HCT116 (cell line): ENCODE measurements at regions not wholly inside any gene's neighbourhood (a gene's known extent, or its start where the extent isn't known, plus 50 kb on each side); places are given as distances from the start of the nearest gene placed in this dataset.

Source experiments
- ATAC-seq: fragments of 200-7000 bp; cut with Tn5 transposase; 2 replicates; pipeline ENCODE4 v1.9.1; 2020; ENCODE audit warnings: mild to moderate bottlenecking, moderate library complexity
- BruUV-seq: library from RNA; stranded (reverse); fragments of 400-500 nt; replicated peaks from 2 replicates; lab custom pipeline; 2021; lab: Mats Ljungman, UMichigan
- CTCF ChIA-PET: fragments of 300-600 bp; sonication (Branson Sonifier 250); formaldehyde crosslinking; loops from one replicate; lab custom pipeline; 2021; ENCODE audit warnings: antibody characterized with exemption; lab: Charles Lee
- POLR2A ChIA-PET: fragments of 300-600, 350-600 bp; sonication (Branson Sonifier 250); formaldehyde crosslinking; loops from one replicate; lab custom pipeline; 2021; ENCODE audit warnings: antibody characterized with exemption; lab: Charles Lee
- RAD21 ChIA-PET, 2 experiments: fragments of 300-600 bp; sonication (Branson Sonifier 250); formaldehyde crosslinking; loops; one replicate each; lab custom pipeline; 2023; ENCODE audit warnings: low total read pairs in 2 of 2; ENCODE audit not compliant: uncharacterized antibody in 2 of 2, unreplicated experiment in 2 of 2, low non-redundant PET in 1 of 2; lab: Charles Lee
- DNase-seq: peaks from one replicate; pipeline ENCODE4 v3.0.0-alpha.2; 2010; ENCODE audit warnings: low read depth, low spot score
- H2AFZ ChIP-seq: fragments of 200-600 bp; shearing (Covaris generic), sonication (generic); 2 replicates; pipeline ENCODE4 v1.6.1; 2017; ENCODE audit warnings: low read depth, mixed run types, mixed read lengths, antibody characterized with exemption, low read length; ENCODE audit not compliant: poor library complexity, severe bottlenecking
- H3K27ac ChIP-seq: 2 replicates; pipeline ENCODE4 v1.5.1; 2012; ENCODE audit warnings: low read depth, low read length
- H3K27me3 ChIP-seq: fragments of 200-600 bp; sonication (generic); 2 replicates; pipeline ENCODE4 v1.6.1; 2016; ENCODE audit warnings: mixed run types, low read length, mixed read lengths; ENCODE audit not compliant: insufficient read depth
- H3K36me3 ChIP-seq, 2 experiments: fragments of 200-500 bp in 1 of 2; fragments of 200-600 bp in 1 of 2; sonication (Bioruptor generic) in 1 of 2; sonication (generic) in 1 of 2; 2 replicates each; pipeline versions ENCODE4 v1.5.1 to v1.6.1; 2014 to 2016; ENCODE audit warnings: low read length in 2 of 2, inconsistent platforms in 1 of 2, mixed read lengths in 1 of 2, mixed run types in 1 of 2; ENCODE audit not compliant: insufficient read depth in 2 of 2, control insufficient read depth in 1 of 2
- H3K4me1 ChIP-seq, 2 experiments: fragments of 200-600 bp in 1 of 2; sonication (generic) in 1 of 2; 2 replicates each; pipeline versions ENCODE4 v1.5.1 to v1.6.1; 2012 to 2017; ENCODE audit warnings: low read length in 2 of 2, inconsistent platforms in 1 of 2, mild to moderate bottlenecking in 1 of 2, mixed read lengths in 1 of 2, mixed run types in 1 of 2, moderate library complexity in 1 of 2; ENCODE audit not compliant: insufficient read depth in 2 of 2, control insufficient read depth in 1 of 2
- H3K4me2 ChIP-seq: fragments of 200-600 bp; sonication (generic); 2 replicates; pipeline ENCODE4 v1.6.1; 2017; ENCODE audit warnings: mixed run types, low read length, mixed read lengths
- H3K4me3 ChIP-seq, 2 experiments: fragments of 200-600 bp in 1 of 2; sonication (generic) in 1 of 2; replicated peaks in 1 of 2; 2 replicates each; pipeline ENCODE4 v1.5.1; 2011 to 2016; ENCODE audit warnings: low read length in 2 of 2, control low read depth in 1 of 2, low read depth in 1 of 2, mild to moderate bottlenecking in 1 of 2, mixed read lengths in 1 of 2, mixed run types in 1 of 2
- H3K79me2 ChIP-seq: fragments of 200-600 bp; sonication (generic); 2 replicates; pipeline ENCODE4 v1.6.1; 2017; ENCODE audit warnings: mild to moderate bottlenecking, mixed run types, low read length, moderate library complexity, mixed read lengths; ENCODE audit not compliant: insufficient read depth
- H3K9ac ChIP-seq: fragments of 200-600 bp; sonication (generic); 2 replicates; pipeline ENCODE4 v1.6.1; 2016; ENCODE audit warnings: low read length, mixed read lengths
- H3K9me2 ChIP-seq: fragments of 200-600 bp; sonication (generic), shearing (Covaris generic); 2 replicates; pipeline ENCODE4 v1.6.1; 2017; ENCODE audit warnings: mixed run types, mild to moderate bottlenecking, moderate library complexity; ENCODE audit not compliant: insufficient read depth
- H3K9me3 ChIP-seq, 2 experiments: fragments of 200-500 bp in 1 of 2; fragments of 200-600 bp in 1 of 2; sonication (Bioruptor generic) in 1 of 2; sonication (generic) in 1 of 2; 2 replicates each; pipeline ENCODE4 v1.6.1; 2014 to 2017; ENCODE audit warnings: low read length in 2 of 2, mixed read lengths in 2 of 2, inconsistent platforms in 1 of 2, low read depth in 1 of 2, mild to moderate bottlenecking in 1 of 2, mixed run types in 1 of 2, moderate library complexity in 1 of 2; ENCODE audit not compliant: control insufficient read depth in 1 of 2, insufficient read depth in 1 of 2
- H4K20me1 ChIP-seq: fragments of 200-600 bp; sonication (generic), shearing (Covaris generic); 2 replicates; pipeline ENCODE4 v1.6.1; 2017; ENCODE audit warnings: mixed run types, mild to moderate bottlenecking, moderate library complexity; ENCODE audit not compliant: insufficient read depth
- EZH2 ChIP-seq: fragments of 200-600 bp; sonication (generic); IDR thresholded peaks from 2 replicates; pipeline ENCODE4 v1.6.1; 2017; ENCODE audit warnings: antibody characterized with exemption, mixed run types
- EZH2phosphoT487 ChIP-seq: fragments of 200-600 bp; IDR thresholded peaks from 2 replicates; pipeline ENCODE4 v1.6.1; 2018; ENCODE audit warnings: antibody characterized with exemption, borderline replicate concordance
- JUND ChIP-seq: IDR thresholded peaks from 2 replicates; pipeline ENCODE4 v1.6.1; 2012
- POLR2AphosphoS5 ChIP-seq: IDR thresholded peaks from 2 replicates; pipeline ENCODE4 v1.6.1; 2011; ENCODE audit warnings: mild to moderate bottlenecking, low read depth, low read length, moderate library complexity
- SRF ChIP-seq: IDR thresholded peaks from 2 replicates; pipeline ENCODE4 v1.6.1; 2012; ENCODE audit warnings: low read depth
- intact Hi-C: fragments of 100-400 bp; cut with micrococcal nuclease; formaldehyde crosslinking; loops from 2 replicates; pipeline ENCODE4 v1.10.0; 2022
- TF ChIP-seq, protein P1 (sequence below): IDR thresholded peaks from 2 replicates; pipeline ENCODE4 v1.6.1; 2011; ENCODE audit warnings: mild to moderate bottlenecking, low read length, moderate library complexity; ENCODE audit not compliant: insufficient replicate concordance; ENCODE audit errors: extremely low read depth
- TF ChIP-seq, protein P2 (sequence below): IDR thresholded peaks from 2 replicates; pipeline ENCODE4 v1.6.1; 2012; ENCODE audit warnings: low read depth

DNA sequence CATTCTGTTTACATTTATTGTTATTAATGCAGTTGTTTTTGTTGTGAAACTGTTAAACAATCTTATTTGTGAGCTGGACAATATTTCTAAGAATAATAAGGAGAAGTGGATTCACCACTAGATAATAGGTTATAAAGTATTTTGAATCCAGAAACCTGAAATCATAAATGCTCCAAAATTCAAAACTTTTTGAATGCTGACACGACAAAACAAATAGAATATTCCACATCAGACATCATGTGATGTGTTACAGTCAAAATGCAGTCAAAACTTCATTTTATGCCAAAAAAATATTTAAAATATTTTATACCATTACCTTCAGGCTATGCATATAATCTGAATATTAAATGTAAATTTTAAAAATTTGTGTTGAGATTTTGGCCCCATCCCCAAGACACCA, 1321.4 kb downstream of the SLITRK1 start:
- no TSS peak for BruUV-seq
- ChIA-PET RAD21 (no interaction called here), CTCF (no interaction called here), POLR2A (no interaction called here)
- Histone ChIP-seq H2AFZ (no peak overlapping the region), H3K79me2 (no peaks in the 10 kb centered on the region), H3K9me3 (no peaks in the 10 kb centered on the region), H3K4me1 (no peaks in the 10 kb centered on the region), H3K4me3 (no peak overlapping the region), H3K27ac (no peak overlapping the region), H3K9ac (no peak overlapping the region), H3K27me3 (no peaks in the 10 kb centered on the region), H3K4me2 (no peak overlapping the region), H3K36me3 (no peaks in the 10 kb centered on the region; a peak in 1 of 4 replicates), H4K20me1 (no peaks in the 10 kb centered on the region; the same call in 1 of the 2 replicates), H3K9me2 (no peaks in the 10 kb centered on the region)
- TF ChIP-seq JUND = no peak
- TF ChIP-seq, protein P1, sequence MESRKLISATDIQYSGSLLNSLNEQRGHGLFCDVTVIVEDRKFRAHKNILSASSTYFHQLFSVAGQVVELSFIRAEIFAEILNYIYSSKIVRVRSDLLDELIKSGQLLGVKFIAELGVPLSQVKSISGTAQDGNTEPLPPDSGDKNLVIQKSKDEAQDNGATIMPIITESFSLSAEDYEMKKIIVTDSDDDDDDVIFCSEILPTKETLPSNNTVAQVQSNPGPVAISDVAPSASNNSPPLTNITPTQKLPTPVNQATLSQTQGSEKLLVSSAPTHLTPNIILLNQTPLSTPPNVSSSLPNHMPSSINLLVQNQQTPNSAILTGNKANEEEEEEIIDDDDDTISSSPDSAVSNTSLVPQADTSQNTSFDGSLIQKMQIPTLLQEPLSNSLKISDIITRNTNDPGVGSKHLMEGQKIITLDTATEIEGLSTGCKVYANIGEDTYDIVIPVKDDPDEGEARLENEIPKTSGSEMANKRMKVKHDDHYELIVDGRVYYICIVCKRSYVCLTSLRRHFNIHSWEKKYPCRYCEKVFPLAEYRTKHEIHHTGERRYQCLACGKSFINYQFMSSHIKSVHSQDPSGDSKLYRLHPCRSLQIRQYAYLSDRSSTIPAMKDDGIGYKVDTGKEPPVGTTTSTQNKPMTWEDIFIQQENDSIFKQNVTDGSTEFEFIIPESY = no peak
- TF ChIP-seq POLR2AphosphoS5 = no peak
- TF ChIP-seq, protein P2, sequence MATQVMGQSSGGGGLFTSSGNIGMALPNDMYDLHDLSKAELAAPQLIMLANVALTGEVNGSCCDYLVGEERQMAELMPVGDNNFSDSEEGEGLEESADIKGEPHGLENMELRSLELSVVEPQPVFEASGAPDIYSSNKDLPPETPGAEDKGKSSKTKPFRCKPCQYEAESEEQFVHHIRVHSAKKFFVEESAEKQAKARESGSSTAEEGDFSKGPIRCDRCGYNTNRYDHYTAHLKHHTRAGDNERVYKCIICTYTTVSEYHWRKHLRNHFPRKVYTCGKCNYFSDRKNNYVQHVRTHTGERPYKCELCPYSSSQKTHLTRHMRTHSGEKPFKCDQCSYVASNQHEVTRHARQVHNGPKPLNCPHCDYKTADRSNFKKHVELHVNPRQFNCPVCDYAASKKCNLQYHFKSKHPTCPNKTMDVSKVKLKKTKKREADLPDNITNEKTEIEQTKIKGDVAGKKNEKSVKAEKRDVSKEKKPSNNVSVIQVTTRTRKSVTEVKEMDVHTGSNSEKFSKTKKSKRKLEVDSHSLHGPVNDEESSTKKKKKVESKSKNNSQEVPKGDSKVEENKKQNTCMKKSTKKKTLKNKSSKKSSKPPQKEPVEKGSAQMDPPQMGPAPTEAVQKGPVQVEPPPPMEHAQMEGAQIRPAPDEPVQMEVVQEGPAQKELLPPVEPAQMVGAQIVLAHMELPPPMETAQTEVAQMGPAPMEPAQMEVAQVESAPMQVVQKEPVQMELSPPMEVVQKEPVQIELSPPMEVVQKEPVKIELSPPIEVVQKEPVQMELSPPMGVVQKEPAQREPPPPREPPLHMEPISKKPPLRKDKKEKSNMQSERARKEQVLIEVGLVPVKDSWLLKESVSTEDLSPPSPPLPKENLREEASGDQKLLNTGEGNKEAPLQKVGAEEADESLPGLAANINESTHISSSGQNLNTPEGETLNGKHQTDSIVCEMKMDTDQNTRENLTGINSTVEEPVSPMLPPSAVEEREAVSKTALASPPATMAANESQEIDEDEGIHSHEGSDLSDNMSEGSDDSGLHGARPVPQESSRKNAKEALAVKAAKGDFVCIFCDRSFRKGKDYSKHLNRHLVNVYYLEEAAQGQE = no peak
- no peak for TF ChIP-seq EZH2phosphoT487
- no peak for TF ChIP-seq SRF
- TF ChIP-seq EZH2 = no peak
- intact Hi-C loops = no loop called here
- no peak for ATAC-seq
- DNase-seq = no peak
